Esophagus muscularis mucosa (tissue), 4 donors: ENCODE measurements at regions not wholly inside any gene's neighbourhood (a gene's known extent, or its start where the extent isn't known, plus 50 kb on each side); places are given as distances from the start of the nearest gene placed in this dataset.

Experiments
- CTCF ChIP-seq, 3 experiments: fragments of 200-600 bp in 2 of 3; fragments of 450-650 bp in 1 of 3; sonication (generic) in 2 of 3; IDR thresholded peaks; one replicate each; pipeline ENCODE4 v1.5.1; 2017 to 2019; ENCODE audit warnings: antibody characterized with exemption in 3 of 3, mild to moderate bottlenecking in 2 of 3, moderate library complexity in 1 of 3
- EP300 ChIP-seq: sonication (generic); formaldehyde crosslinking; IDR thresholded peaks from one replicate; pipeline ENCODE4 v1.6.1; 2017; ENCODE audit warnings: antibody characterized with exemption
- POLR2A ChIP-seq: fragments of 450-650 bp; IDR thresholded peaks from one replicate; pipeline ENCODE4 v1.6.1; 2017; ENCODE audit warnings: antibody characterized with exemption, moderate library complexity, mild to moderate bottlenecking, low read depth
- POLR2AphosphoS5 ChIP-seq, 2 donors: sonication (generic); formaldehyde crosslinking; IDR thresholded peaks; one replicate each; pipeline ENCODE4 v1.6.1; 2017; ENCODE audit warnings: antibody characterized with exemption in 2 of 2

DNA sequence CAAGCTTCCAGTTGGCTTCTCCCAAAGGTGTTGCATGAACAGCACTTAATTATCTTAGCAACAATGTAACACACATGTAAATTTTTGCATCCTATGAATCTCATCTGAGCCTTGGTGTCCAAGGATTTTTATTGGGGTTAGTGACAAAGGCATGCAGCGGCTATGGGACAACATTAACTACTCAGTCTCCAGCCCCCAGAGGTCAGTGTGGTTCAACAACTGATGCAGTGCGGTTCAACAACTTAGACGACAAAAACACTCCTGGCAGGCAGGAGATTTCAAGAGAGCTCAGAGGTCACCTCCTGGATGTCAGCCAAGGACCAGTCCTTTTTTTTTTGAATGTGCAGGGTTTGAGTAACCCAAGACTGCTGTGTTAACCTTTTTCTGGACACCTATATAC, 77.5 kb upstream of the HMCN1 start:
- TF ChIP-seq CTCF (IDR thresholded peaks at IDR 0.05) (no peak), POLR2A (no peak), EP300 (no peak), POLR2AphosphoS5 (IDR thresholded peaks at IDR 0.05) (no peak)
